KMS-11 (cell line): ENCODE measurements at regions not wholly inside any gene's neighbourhood (a gene's known extent, or its start where the extent isn't known, plus 50 kb on each side); places are given as distances from the start of the nearest gene placed in this dataset.

Experiments used
- H2AFZ ChIP-seq: fragments of 200-600 bp; sonication (generic); 2 replicates; pipeline ENCODE4 v1.6.1; 2016; ENCODE audit warnings: antibody characterized with exemption, mixed run types, low read depth
- H3K27ac ChIP-seq: fragments of 200-600 bp; sonication (generic); 2 replicates; pipeline ENCODE4 v1.6.1; 2016; ENCODE audit warnings: mild to moderate bottlenecking, mixed run types
- H3K27me3 ChIP-seq: fragments of 200-600 bp; sonication (generic); 2 replicates; pipeline ENCODE4 v1.6.1; 2017; ENCODE audit warnings: mild to moderate bottlenecking, low read depth, mixed run types, moderate library complexity; ENCODE audit not compliant: insufficient read depth
- H3K36me3 ChIP-seq: fragments of 200-600 bp; sonication (generic); 2 replicates; pipeline ENCODE4 v1.6.1; 2017; ENCODE audit warnings: mild to moderate bottlenecking, mixed run types; ENCODE audit not compliant: insufficient read depth
- H3K4me1 ChIP-seq: fragments of 200-600 bp; sonication (generic); 2 replicates; pipeline ENCODE4 v1.6.1; 2016; ENCODE audit warnings: mild to moderate bottlenecking, low read depth, mixed run types; ENCODE audit not compliant: poor library complexity, severe bottlenecking
- H3K4me2 ChIP-seq: fragments of 200-600 bp; sonication (generic); 2 replicates; pipeline ENCODE4 v1.7.0; 2016; ENCODE audit warnings: mild to moderate bottlenecking, mixed run types
- H3K4me3 ChIP-seq: fragments of 200-600 bp; sonication (generic); IDR thresholded peaks from 2 replicates; pipeline ENCODE4 v1.6.1; 2017; ENCODE audit warnings: low read depth, low read length, mixed read lengths; ENCODE audit not compliant: insufficient read depth
- H3K79me2 ChIP-seq: fragments of 200-600 bp; sonication (generic); 2 replicates; pipeline ENCODE4 v1.6.1; 2016; ENCODE audit warnings: low read depth, mixed run types; ENCODE audit not compliant: insufficient read depth
- H3K9ac ChIP-seq: fragments of 200-600 bp; sonication (generic); 2 replicates; pipeline ENCODE4 v1.6.1; 2016; ENCODE audit warnings: mild to moderate bottlenecking, mixed run types
- H4K20me1 ChIP-seq: fragments of 200-600 bp; sonication (generic); 2 replicates; pipeline ENCODE4 v1.6.1; 2016; ENCODE audit warnings: mild to moderate bottlenecking, mixed run types; ENCODE audit not compliant: insufficient read depth
- CTCF ChIP-seq: fragments of 200-600 bp; sonication (generic); conservative IDR thresholded peaks from 2 replicates; pipeline ENCODE4 v1.6.1; 2017; ENCODE audit warnings: low read depth, mild to moderate bottlenecking, antibody characterized with exemption, low read length, moderate library complexity, mixed read lengths

GRCh38 chr12:84508851-84509260 lies 403.7 kb downstream of the SLC6A15 start:
- no peak for TF ChIP-seq CTCF
- H3K9ac ChIP-seq, result no peak overlapping the region
- H3K27me3 ChIP-seq, result no peaks in the 10 kb centered on the region
- no peaks in the 10 kb centered on the region for H3K79me2 ChIP-seq
- no peak overlapping the region for H2AFZ ChIP-seq
- H3K4me3 ChIP-seq, result no peak overlapping the region
- H3K36me3 ChIP-seq, result no peaks in the 10 kb centered on the region
- no peaks in the 10 kb centered on the region for H3K4me1 ChIP-seq
- H3K27ac ChIP-seq, result no peak overlapping the region
- H4K20me1 ChIP-seq, result no peaks in the 10 kb centered on the region
- no peak overlapping the region for H3K4me2 ChIP-seq

GRCh38 chr12:84507956-84508850 lies 404.4 kb downstream of the SLC6A15 start:
- H3K27me3 ChIP-seq, result no peaks in the 10 kb centered on the region
- no peak overlapping the region for H2AFZ ChIP-seq
- H3K27ac ChIP-seq, result no peak overlapping the region
- no peaks in the 10 kb centered on the region for H3K4me1 ChIP-seq
- no peak overlapping the region for H3K4me2 ChIP-seq
- no peaks in the 10 kb centered on the region for H4K20me1 ChIP-seq
- no peaks in the 10 kb centered on the region for H3K36me3 ChIP-seq
- H3K79me2 ChIP-seq, result no peaks in the 10 kb centered on the region
- no peak overlapping the region for H3K9ac ChIP-seq
- no peak overlapping the region for H3K4me3 ChIP-seq
- TF ChIP-seq CTCF, result no peak

- Histone ChIP-seq H3K27me3 (no peaks in the 10 kb centered on the region), H3K9ac (no peak overlapping the region), H4K20me1 (no peaks in the 10 kb centered on the region), H3K27ac (no peak overlapping the region), H3K4me1 (no peaks in the 10 kb centered on the region), H3K36me3 (no peaks in the 10 kb centered on the region), H3K4me3 (no peak overlapping the region), H3K79me2 (no peaks in the 10 kb centered on the region), H3K4me2 (no peak overlapping the region), H2AFZ (no peak overlapping the region)
- no peak for TF ChIP-seq CTCF
These were observed 406.3 kb downstream of the SLC6A15 start for GRCh38 chr12:84506282-84506681.

- Histone ChIP-seq H3K4me3 (no peak overlapping the region), H3K4me2 (no peak overlapping the region), H2AFZ (no peak overlapping the region), H3K9ac (no peak overlapping the region), H3K4me1 (no peaks in the 10 kb centered on the region), H4K20me1 (no peaks in the 10 kb centered on the region), H3K36me3 (no peaks in the 10 kb centered on the region), H3K79me2 (no peaks in the 10 kb centered on the region), H3K27ac (no peak overlapping the region), H3K27me3 (no peaks in the 10 kb centered on the region)
- peak; percentile 65 for TF ChIP-seq CTCF
These were observed 409.5 kb downstream of the SLC6A15 start for GRCh38 chr12:84502907-84503787.
